KMS-11 (cell line): ENCODE measurements at regions not wholly inside any gene's neighbourhood (a gene's known extent, or its start where the extent isn't known, plus 50 kb on each side); places are given as distances from the start of the nearest gene placed in this dataset.

Experiments used
- H2AFZ ChIP-seq: fragments of 200-600 bp; sonication (generic); 2 replicates; pipeline ENCODE4 v1.6.1; 2016; ENCODE audit warnings: antibody characterized with exemption, mixed run types, low read depth
- H3K27ac ChIP-seq: fragments of 200-600 bp; sonication (generic); 2 replicates; pipeline ENCODE4 v1.6.1; 2016; ENCODE audit warnings: mild to moderate bottlenecking, mixed run types
- H3K27me3 ChIP-seq: fragments of 200-600 bp; sonication (generic); 2 replicates; pipeline ENCODE4 v1.6.1; 2017; ENCODE audit warnings: mild to moderate bottlenecking, low read depth, mixed run types, moderate library complexity; ENCODE audit not compliant: insufficient read depth
- H3K36me3 ChIP-seq: fragments of 200-600 bp; sonication (generic); 2 replicates; pipeline ENCODE4 v1.6.1; 2017; ENCODE audit warnings: mild to moderate bottlenecking, mixed run types; ENCODE audit not compliant: insufficient read depth
- H3K4me1 ChIP-seq: fragments of 200-600 bp; sonication (generic); 2 replicates; pipeline ENCODE4 v1.6.1; 2016; ENCODE audit warnings: mild to moderate bottlenecking, low read depth, mixed run types; ENCODE audit not compliant: poor library complexity, severe bottlenecking
- H3K4me2 ChIP-seq: fragments of 200-600 bp; sonication (generic); 2 replicates; pipeline ENCODE4 v1.7.0; 2016; ENCODE audit warnings: mild to moderate bottlenecking, mixed run types
- H3K4me3 ChIP-seq: fragments of 200-600 bp; sonication (generic); IDR thresholded peaks from 2 replicates; pipeline ENCODE4 v1.6.1; 2017; ENCODE audit warnings: low read depth, low read length, mixed read lengths; ENCODE audit not compliant: insufficient read depth
- H3K79me2 ChIP-seq: fragments of 200-600 bp; sonication (generic); 2 replicates; pipeline ENCODE4 v1.6.1; 2016; ENCODE audit warnings: low read depth, mixed run types; ENCODE audit not compliant: insufficient read depth
- H3K9ac ChIP-seq: fragments of 200-600 bp; sonication (generic); 2 replicates; pipeline ENCODE4 v1.6.1; 2016; ENCODE audit warnings: mild to moderate bottlenecking, mixed run types
- H4K20me1 ChIP-seq: fragments of 200-600 bp; sonication (generic); 2 replicates; pipeline ENCODE4 v1.6.1; 2016; ENCODE audit warnings: mild to moderate bottlenecking, mixed run types; ENCODE audit not compliant: insufficient read depth
- CTCF ChIP-seq: fragments of 200-600 bp; sonication (generic); conservative IDR thresholded peaks from 2 replicates; pipeline ENCODE4 v1.6.1; 2017; ENCODE audit warnings: low read depth, mild to moderate bottlenecking, antibody characterized with exemption, low read length, moderate library complexity, mixed read lengths

GRCh38 chr5:106311230-106311915, 1359.4 kb downstream of the EFNA5 start:
- H3K27me3 ChIP-seq, result no peaks in the 10 kb centered on the region
- H3K9ac ChIP-seq, result no peak overlapping the region
- TF ChIP-seq CTCF, result no peak
- no peaks in the 10 kb centered on the region for H3K36me3 ChIP-seq
- H4K20me1 ChIP-seq, result no peaks in the 10 kb centered on the region
- H3K4me2 ChIP-seq, result no peak overlapping the region
- no peaks in the 10 kb centered on the region for H3K79me2 ChIP-seq
- no peak overlapping the region for H3K4me3 ChIP-seq
- no peaks in the 10 kb centered on the region for H3K4me1 ChIP-seq
- no peak overlapping the region for H3K27ac ChIP-seq
- no peak overlapping the region for H2AFZ ChIP-seq

DNA sequence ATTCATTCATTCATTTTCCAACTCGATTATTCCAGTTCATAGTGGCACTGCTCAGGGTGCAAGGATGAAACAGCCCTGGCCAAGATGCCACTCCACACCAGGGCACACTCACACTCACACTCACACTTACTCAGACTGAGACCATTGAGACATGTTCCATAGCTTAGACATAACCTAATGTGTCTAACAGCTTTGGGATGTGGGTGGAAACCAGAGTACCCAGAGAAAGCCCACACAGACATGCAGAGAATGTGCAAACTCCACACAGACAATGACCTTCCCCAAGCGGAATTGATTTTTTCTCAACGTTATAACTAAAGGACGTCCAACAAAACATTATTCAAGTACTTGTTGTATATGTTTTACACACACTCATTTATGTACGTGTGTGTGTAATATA, 1363.5 kb downstream of the EFNA5 start:
- TF ChIP-seq CTCF, result no peak
- H3K4me3 ChIP-seq, result no peak overlapping the region
- no peak overlapping the region for H3K27ac ChIP-seq
- no peak overlapping the region for H3K4me2 ChIP-seq
- H2AFZ ChIP-seq, result no peak overlapping the region
- no peaks in the 10 kb centered on the region for H3K79me2 ChIP-seq
- no peaks in the 10 kb centered on the region for H4K20me1 ChIP-seq
- H3K4me1 ChIP-seq, result peaks cover 17% of the 10 kb centered on the region
- H3K27me3 ChIP-seq, result no peaks in the 10 kb centered on the region
- H3K36me3 ChIP-seq, result no peaks in the 10 kb centered on the region
- H3K9ac ChIP-seq, result no peak overlapping the region

- Histone ChIP-seq H3K4me1 (peaks cover 17% of the 10 kb centered on the region), H3K36me3 (no peaks in the 10 kb centered on the region), H3K4me3 (no peak overlapping the region), H3K27me3 (no peaks in the 10 kb centered on the region), H3K9ac (no peak overlapping the region), H3K27ac (no peak overlapping the region), H2AFZ (no peak overlapping the region), H3K79me2 (no peaks in the 10 kb centered on the region), H4K20me1 (no peaks in the 10 kb centered on the region), H3K4me2 (no peak overlapping the region)
- no peak for TF ChIP-seq CTCF
These were observed 1364.3 kb downstream of the EFNA5 start for GRCh38 chr5:106306313-106307028.

GRCh38 chr5:106303911-106304310, 1366.8 kb downstream of the EFNA5 start:
- no peaks in the 10 kb centered on the region for H3K36me3 ChIP-seq
- H3K9ac ChIP-seq, result no peak overlapping the region
- no peak for TF ChIP-seq CTCF
- H3K79me2 ChIP-seq, result no peaks in the 10 kb centered on the region
- no peaks in the 10 kb centered on the region for H3K27me3 ChIP-seq
- peak overlapping the region; percentile 7; the same call in 1 of the 2 replicates for H2AFZ ChIP-seq
- peaks cover 17% of the 10 kb centered on the region for H3K4me1 ChIP-seq
- peak overlapping the region; percentile 27; the same call in 1 of the 2 replicates for H3K4me2 ChIP-seq
- H3K27ac ChIP-seq, result peak overlapping the region; percentile 13; the same call in 1 of the 2 replicates
- H4K20me1 ChIP-seq, result no peaks in the 10 kb centered on the region
- no peak overlapping the region for H3K4me3 ChIP-seq
